DOHH2 (cell line): ENCODE measurements at regions not wholly inside any gene's neighbourhood (a gene's known extent, or its start where the extent isn't known, plus 50 kb on each side); places are given as distances from the start of the nearest gene placed in this dataset.

Experiments used
- H3F3A ChIP-seq: fragments of 200-600 bp; sonication (generic), shearing (Covaris generic); 2 replicates; pipeline ENCODE4 v1.6.0; 2016; ENCODE audit warnings: antibody characterized with exemption, mild to moderate bottlenecking; ENCODE audit not compliant: control insufficient read depth, insufficient read depth
- H3K27ac ChIP-seq: fragments of 200-600 bp; sonication (generic); 2 replicates; pipeline ENCODE4 v1.5.1; 2014; ENCODE audit warnings: low read depth, mild to moderate bottlenecking, low read length, moderate library complexity
- H3K27me3 ChIP-seq: fragments of 200-600 bp; sonication (generic); 2 replicates; pipeline ENCODE4 v1.6.1; 2014; ENCODE audit warnings: mild to moderate bottlenecking, low read length, mixed read lengths; ENCODE audit not compliant: control insufficient read depth
- H3K36me3 ChIP-seq: fragments of 200-600 bp; sonication (generic); 2 replicates; pipeline ENCODE4 v1.6.1; 2014; ENCODE audit warnings: mild to moderate bottlenecking, low read length, moderate library complexity, mixed read lengths; ENCODE audit not compliant: control insufficient read depth
- H3K4me1 ChIP-seq: fragments of 200-600 bp; sonication (generic); 2 replicates; pipeline ENCODE4 v1.6.1; 2014; ENCODE audit warnings: mild to moderate bottlenecking, low read length, mixed read lengths; ENCODE audit not compliant: control insufficient read depth
- H3K4me2 ChIP-seq: fragments of 200-600 bp; sonication (generic); 2 replicates; pipeline ENCODE4 v1.6.0; 2014; ENCODE audit warnings: mild to moderate bottlenecking, low read length, moderate library complexity
- H3K4me3 ChIP-seq: fragments of 200-600 bp; sonication (generic); 2 replicates; pipeline ENCODE4 v1.5.1; 2014; ENCODE audit warnings: mild to moderate bottlenecking, low read length, mixed read lengths
- H3K79me2 ChIP-seq: fragments of 200-600 bp; sonication (generic); 2 replicates; pipeline ENCODE4 v1.6.1; 2014; ENCODE audit warnings: mild to moderate bottlenecking, low read length, mixed read lengths; ENCODE audit not compliant: control insufficient read depth
- H3K9me2 ChIP-seq: fragments of 200-600 bp; sonication (generic); replicated peaks from 2 replicates; pipeline ENCODE4 v1.6.1; 2014; ENCODE audit warnings: mild to moderate bottlenecking, low read length, mixed read lengths; ENCODE audit not compliant: control insufficient read depth
- H3K9me3 ChIP-seq: fragments of 200-600 bp; sonication (generic); 2 replicates; pipeline ENCODE4 v1.6.1; 2014; ENCODE audit warnings: antibody characterized with exemption, low read length, mixed read lengths; ENCODE audit not compliant: control insufficient read depth, insufficient read depth
- H4K20me1 ChIP-seq: fragments of 200-600 bp; sonication (generic); 2 replicates; pipeline ENCODE4 v1.6.0; 2014; ENCODE audit warnings: low read depth, mild to moderate bottlenecking, antibody characterized with exemption, low read length, moderate library complexity; ENCODE audit not compliant: control insufficient read depth, insufficient read depth
- EZH2phosphoT487 ChIP-seq: fragments of 200-600 bp; sonication (generic); IDR thresholded peaks from 2 replicates; pipeline ENCODE4 v1.6.1; 2017; ENCODE audit warnings: borderline replicate concordance, mild to moderate bottlenecking, antibody characterized with exemption, low read length, moderate library complexity, mixed read lengths
- TF ChIP-seq, protein P1 (sequence below): fragments of 200-600 bp; sonication (generic); IDR thresholded peaks from one replicate; pipeline ENCODE4 v1.5.1; 2014; ENCODE audit warnings: antibody characterized with exemption, mild to moderate bottlenecking, low read depth, low read length; ENCODE audit not compliant: poor library complexity, severe bottlenecking

DNA sequence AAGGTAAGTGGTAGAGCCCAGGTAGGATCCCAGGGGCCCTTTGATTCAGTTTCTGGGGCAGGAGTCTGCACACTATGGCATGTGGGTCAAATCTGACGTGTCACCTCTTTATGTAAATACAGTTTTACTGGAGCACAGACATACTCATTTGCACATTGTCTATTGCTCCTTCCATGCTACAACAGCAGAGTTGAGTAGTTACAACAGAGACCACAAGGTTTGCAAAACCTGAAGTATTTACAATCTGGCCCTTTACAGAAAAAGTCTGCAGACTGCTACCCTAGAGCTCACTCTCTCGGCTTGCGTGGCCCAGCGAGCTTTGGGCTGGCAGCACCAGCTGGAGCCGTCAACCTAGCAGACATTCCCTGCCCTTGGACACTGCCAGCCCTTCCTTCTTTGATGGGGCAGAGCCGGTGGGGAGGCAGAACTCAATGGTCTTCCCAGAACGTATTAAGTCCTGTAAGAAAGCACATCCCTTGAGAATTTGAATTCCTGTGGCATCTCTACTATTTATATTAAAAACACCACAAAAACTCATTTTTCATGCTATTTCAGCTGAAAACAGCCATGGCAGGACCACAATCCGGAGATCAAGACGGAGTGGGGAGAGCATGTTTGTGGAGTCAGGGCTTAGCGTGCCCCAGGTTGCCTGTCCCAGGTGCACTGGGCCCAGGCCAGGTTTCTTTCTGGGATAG lies 133.1 kb upstream of the NUDT7 start:
- no peaks in the 10 kb centered on the region for H3K4me1 ChIP-seq
- H3K79me2 ChIP-seq, result no peaks in the 10 kb centered on the region
- H3K27me3 ChIP-seq, result no peaks in the 10 kb centered on the region
- no peaks in the 10 kb centered on the region for H3F3A ChIP-seq
- no peak overlapping the region for H3K4me2 ChIP-seq
- H3K36me3 ChIP-seq, result no peaks in the 10 kb centered on the region
- TF ChIP-seq, protein P1, sequence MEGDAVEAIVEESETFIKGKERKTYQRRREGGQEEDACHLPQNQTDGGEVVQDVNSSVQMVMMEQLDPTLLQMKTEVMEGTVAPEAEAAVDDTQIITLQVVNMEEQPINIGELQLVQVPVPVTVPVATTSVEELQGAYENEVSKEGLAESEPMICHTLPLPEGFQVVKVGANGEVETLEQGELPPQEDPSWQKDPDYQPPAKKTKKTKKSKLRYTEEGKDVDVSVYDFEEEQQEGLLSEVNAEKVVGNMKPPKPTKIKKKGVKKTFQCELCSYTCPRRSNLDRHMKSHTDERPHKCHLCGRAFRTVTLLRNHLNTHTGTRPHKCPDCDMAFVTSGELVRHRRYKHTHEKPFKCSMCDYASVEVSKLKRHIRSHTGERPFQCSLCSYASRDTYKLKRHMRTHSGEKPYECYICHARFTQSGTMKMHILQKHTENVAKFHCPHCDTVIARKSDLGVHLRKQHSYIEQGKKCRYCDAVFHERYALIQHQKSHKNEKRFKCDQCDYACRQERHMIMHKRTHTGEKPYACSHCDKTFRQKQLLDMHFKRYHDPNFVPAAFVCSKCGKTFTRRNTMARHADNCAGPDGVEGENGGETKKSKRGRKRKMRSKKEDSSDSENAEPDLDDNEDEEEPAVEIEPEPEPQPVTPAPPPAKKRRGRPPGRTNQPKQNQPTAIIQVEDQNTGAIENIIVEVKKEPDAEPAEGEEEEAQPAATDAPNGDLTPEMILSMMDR, result no peak
- TF ChIP-seq EZH2phosphoT487, result no peak
- H4K20me1 ChIP-seq, result no peaks in the 10 kb centered on the region
- no peak overlapping the region for H3K27ac ChIP-seq
- no peak overlapping the region for H3K4me3 ChIP-seq
- H3K9me3 ChIP-seq, result no peaks in the 10 kb centered on the region
- H3K9me2 ChIP-seq, result no peaks in the 10 kb centered on the region

DNA sequence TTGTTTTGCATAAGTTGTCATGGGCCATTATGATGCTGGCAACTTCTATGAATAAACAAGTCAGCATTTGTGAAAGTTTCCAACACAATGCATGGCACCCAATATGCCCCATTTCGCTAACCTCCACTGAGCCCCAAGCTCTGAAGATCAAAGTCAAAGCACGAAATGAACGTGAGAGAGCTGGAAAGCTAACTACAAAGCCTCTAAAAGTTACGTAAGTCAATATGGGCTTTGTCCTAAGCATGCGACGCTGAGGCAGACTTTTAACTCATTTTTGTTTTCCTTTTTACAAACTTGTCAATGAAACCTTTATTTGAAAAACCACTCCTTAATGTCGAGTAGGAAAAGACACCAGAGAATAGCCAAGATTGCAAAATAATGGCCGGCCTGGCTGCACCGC lies 131.6 kb upstream of the NUDT7 start:
- H4K20me1 ChIP-seq, result no peaks in the 10 kb centered on the region
- no peak overlapping the region for H3K4me3 ChIP-seq
- H3K27ac ChIP-seq, result no peak overlapping the region
- H3F3A ChIP-seq, result no peaks in the 10 kb centered on the region
- H3K4me2 ChIP-seq, result no peak overlapping the region
- H3K79me2 ChIP-seq, result no peaks in the 10 kb centered on the region
- TF ChIP-seq EZH2phosphoT487, result no peak
- TF ChIP-seq, protein P1, result no peak
- no peaks in the 10 kb centered on the region for H3K9me3 ChIP-seq
- no peaks in the 10 kb centered on the region for H3K9me2 ChIP-seq
- H3K27me3 ChIP-seq, result no peaks in the 10 kb centered on the region
- H3K36me3 ChIP-seq, result no peaks in the 10 kb centered on the region
- no peaks in the 10 kb centered on the region for H3K4me1 ChIP-seq

GRCh38 chr16:77591347-77591746 lies 131.0 kb upstream of the NUDT7 start:
- no peak for TF ChIP-seq EZH2phosphoT487
- TF ChIP-seq, protein P1, result no peak
- Histone ChIP-seq H3F3A (no peaks in the 10 kb centered on the region), H3K9me3 (no peaks in the 10 kb centered on the region), H3K9me2 (no peaks in the 10 kb centered on the region), H3K4me3 (no peak overlapping the region), H3K27me3 (no peaks in the 10 kb centered on the region), H3K4me2 (no peak overlapping the region), H3K4me1 (no peaks in the 10 kb centered on the region), H4K20me1 (no peaks in the 10 kb centered on the region), H3K27ac (no peak overlapping the region), H3K79me2 (no peaks in the 10 kb centered on the region), H3K36me3 (no peaks in the 10 kb centered on the region)
